GM21576 (cell line): ENCODE measurements at regions not wholly inside any gene's neighbourhood (a gene's known extent, or its start where the extent isn't known, plus 50 kb on each side); places are given as distances from the start of the nearest gene placed in this dataset.
A peak's percentile ranks its signal among the peaks of the same experiment; 100 is the strongest.
"Not testable (repeated sequence)": the region's sequence is repeated elsewhere in the genome, so short reads cannot be mapped to it uniquely, and the experiment has no call there.

Experiments
- ATAC-seq: cut with Tn5 transposase; IDR thresholded peaks from one replicate; pipeline ENCODE4 v1.9.1; 2021; ENCODE audit warnings: mild to moderate bottlenecking, moderate library complexity; ENCODE audit not compliant: unreplicated experiment

DNA sequence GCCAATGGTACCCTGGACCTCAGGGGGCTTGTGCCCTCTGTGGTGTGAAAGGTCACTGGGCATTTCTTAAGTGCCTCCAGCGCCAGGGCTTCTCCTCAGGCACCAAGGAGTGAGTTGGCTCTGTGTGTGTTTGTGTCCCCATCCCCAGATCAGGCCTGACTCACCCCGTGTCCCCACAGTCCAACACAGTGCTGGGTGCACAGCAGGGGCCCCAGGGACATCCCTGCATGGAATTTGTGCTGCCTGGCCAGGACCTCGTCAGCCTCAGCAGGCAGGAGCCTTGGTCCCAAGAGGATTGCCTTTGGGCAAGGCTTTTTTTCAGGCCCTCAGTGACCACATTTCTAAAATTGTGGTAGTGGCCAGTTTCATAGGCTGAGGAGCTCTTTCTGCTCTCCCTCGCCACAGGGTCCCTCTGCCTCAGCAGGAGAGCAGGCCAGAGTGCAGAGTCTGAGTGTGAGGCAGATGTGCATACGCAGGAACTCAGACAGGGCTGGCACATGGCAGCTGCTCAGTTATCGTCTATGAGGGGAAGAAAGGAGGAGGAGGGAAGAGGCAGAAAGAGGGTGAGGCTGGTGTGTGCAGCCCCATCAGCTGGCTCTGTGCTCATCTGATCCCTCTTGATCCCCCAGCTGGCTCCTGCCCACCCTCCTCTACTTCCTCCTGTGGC is 215.6 kb downstream of the RPLP1 start:
- ATAC-seq, result no peak

GRCh38 chr15:69668963-69669362 is 216.3 kb downstream of the RPLP1 start:
- ATAC-seq, result peak; percentile 54

- ATAC-seq, result no peak
Observed at GRCh38 chr15:69669446-69669845, 216.8 kb downstream of the RPLP1 start.

GRCh38 chr15:69673291-69673881 is 220.8 kb downstream of the RPLP1 start:
- ATAC-seq, result no peak

GRCh38 chr15:69675731-69676130 is 223.1 kb downstream of the RPLP1 start:
- ATAC-seq, result no peak

GRCh38 chr15:69677403-69677802 is 224.8 kb downstream of the RPLP1 start:
- ATAC-seq, result no peak

DNA sequence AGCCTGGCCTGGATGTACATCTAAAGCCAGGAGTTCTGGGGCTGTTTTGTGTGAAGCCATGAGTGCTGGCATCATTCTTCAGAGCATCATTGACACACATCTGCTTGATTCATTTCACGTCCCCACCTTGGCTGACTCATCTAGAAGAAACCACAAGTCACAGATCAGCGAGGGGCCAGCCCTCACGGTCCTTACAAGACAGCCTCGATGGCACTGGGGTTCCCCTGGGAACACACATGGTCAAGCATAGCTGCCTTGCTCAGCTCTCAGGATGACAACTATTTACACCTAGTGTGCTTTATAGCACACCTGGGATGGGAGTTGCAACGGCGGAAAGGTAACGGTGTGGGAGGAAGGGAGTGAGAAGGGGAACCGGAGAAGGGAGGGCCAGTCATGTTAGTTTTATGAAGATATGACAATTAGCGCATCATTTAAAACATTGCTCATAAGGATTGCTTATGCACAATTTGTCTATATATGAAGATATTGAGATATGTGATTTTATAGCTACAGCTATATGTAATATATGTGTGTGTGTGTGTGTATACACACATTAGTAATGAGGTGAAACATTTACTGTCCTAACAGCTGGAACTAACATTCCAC is 227.1 kb downstream of the RPLP1 start:
- ATAC-seq, result peak; percentile 79

DNA sequence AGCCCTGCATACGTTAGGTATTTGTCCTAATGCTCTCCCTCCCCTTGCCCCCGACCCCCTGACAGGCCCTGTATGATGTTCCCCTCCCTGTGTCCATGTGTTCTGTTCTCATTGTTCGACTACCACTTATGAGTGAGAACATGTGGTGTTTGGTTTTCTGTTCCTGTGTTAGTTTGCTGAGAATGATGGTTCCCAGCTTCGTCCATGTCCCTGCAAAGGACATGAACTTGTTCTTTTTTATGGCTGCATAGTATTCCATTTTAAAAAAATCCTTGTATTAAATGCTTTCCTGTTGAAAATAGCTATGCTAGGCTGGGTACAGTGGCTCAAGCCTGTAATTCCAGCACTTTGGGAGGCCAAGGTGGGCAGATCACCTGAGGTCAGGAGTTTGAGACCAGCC is 232.2 kb downstream of the RPLP1 start:
- not testable (repeated sequence) for ATAC-seq

GRCh38 chr15:69685512-69686452 is 233.2 kb downstream of the RPLP1 start:
- ATAC-seq, result no peak

- no peak for ATAC-seq
Observed at GRCh38 chr15:69686626-69687025, 234.0 kb downstream of the RPLP1 start.

DNA sequence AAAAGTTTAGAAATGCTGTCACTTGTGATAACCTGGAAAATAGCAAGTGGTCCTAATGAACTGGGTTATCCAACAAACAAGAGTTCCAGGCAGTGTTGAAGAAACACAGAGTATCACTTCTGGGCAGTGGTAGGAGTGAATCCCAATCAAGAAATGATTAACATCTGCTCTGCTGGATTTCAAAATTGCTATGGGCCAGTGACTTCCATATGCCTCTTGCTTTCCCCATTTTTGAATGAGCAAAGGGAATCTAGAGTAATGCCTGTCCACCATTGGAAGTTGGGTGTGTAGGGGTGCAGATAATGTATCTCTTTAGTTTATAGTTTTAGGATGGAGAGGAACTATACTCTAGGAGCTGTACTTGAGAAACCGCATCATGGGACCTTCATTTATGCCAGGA is 236.5 kb downstream of the RPLP1 start:
- ATAC-seq, result no peak

GRCh38 chr15:69691307-69692015 is 238.8 kb downstream of the RPLP1 start:
- ATAC-seq, result no peak

DNA sequence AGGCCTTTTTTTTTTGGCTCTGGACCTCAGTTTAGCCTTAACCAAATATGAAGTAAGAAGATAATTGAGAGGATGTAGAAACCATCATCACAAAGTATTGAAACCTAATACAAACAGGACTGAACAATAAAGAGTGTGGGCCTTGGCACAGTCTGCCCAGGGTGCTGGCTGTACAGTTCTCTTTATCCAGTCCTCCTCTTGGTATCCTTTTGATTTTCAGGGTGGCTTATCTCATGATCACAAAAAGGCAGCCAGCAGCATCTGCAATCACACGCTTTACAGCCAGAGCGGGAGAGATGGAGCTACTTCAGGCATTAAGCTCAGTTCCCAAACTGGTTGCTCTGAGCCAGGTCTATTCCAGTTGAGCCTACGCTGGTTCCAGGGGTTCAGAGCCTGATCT is 239.7 kb downstream of the RPLP1 start:
- ATAC-seq, result no peak

DNA sequence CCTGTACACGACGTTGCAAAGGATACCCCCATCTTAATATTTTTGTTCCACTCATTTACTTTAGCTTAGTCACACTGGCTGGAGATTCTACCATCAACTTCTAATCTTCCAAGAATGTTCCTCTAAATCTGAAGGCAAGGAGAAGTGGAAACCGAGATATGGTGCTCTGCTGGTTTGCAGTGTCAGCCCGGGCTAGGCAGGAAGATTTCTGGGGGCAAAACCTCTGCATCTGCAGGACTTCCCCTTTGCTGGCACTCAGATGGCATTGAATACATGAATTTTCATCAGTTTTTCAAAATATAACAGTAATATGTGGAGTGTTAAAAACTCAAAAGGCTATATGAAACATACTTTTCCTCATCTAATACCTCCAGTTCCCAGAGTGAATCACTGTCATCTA is 240.4 kb downstream of the RPLP1 start:
- no peak for ATAC-seq

DNA sequence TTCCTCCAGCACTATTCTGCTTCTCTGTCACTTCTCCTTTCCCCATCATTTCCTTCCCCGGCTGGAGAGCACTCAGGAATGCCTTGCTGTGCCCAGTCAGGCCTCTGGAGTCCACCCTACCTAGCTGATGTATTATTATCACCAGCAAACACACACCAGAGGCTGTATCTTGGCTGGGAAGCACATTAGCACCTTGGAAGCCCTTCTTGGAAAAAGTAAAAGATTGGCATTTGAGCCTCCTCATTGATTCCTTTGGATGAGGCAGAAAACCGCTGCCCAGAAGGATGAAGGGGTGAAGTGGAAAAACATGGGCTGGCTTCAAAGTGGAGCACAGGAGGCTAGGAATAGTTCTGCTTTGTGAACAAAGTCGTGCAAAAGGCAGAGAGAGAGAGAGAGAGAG is 244.3 kb downstream of the RPLP1 start:
- no peak for ATAC-seq

DNA sequence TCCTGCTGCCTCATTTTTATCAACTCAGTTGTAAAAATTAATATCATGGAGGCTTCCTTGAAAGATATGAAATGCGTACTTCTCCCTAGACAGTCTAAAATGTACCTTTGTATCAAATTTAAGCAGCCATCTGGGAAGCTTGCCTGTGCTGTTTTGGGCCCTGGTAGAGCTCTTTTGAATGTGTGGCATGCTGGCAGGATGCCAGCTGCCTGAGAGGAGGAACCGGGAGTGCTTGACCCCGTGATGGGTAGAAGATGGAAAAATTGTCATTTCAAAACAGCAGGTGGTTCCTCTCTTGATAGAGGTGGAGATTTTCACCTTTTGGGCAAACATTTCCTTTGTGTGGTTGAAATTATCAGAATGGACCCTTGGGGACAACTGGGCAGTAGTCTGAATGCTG is 245.3 kb downstream of the RPLP1 start:
- no peak for ATAC-seq

DNA sequence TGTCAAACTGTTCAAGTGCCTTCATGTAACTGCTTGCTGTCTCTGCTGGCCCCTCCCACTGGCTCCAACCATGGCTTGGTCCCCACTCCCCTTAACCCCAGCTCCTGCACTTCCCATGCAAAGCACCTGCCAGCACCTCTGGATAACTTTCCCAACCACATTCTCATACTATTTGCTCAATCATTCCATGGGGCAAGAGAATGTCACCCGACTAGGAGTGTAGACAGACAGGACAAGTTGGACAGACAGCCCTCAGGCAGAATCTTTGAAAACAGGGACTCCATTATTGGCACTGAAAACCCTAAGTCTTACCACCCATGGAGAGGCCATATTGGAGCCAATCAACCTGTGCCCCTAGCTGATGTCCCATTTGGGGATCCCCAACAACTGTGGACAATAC is 246.5 kb downstream of the RPLP1 start:
- ATAC-seq, result no peak

DNA sequence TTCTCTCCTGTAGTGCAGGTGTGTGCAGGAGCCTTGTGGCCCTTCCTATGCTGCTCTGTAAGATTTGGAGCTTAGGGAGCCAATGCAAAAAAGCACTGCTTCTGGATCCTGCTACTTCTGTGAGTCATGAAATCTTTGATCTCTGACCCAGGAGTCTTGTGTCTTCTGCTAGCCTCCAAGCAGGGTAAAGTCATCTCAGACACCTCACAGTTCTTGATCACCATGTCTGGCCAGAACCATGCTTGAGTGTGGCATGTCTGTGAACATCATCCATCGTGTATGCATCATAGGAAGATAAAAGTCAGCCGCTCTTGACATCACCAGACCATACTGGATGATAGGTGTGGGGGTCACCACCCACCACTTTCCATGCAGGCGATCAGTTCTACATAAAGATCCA is 247.8 kb downstream of the RPLP1 start:
- no peak for ATAC-seq

GRCh38 chr15:69701198-69701597 is 248.6 kb downstream of the RPLP1 start:
- no peak for ATAC-seq

DNA sequence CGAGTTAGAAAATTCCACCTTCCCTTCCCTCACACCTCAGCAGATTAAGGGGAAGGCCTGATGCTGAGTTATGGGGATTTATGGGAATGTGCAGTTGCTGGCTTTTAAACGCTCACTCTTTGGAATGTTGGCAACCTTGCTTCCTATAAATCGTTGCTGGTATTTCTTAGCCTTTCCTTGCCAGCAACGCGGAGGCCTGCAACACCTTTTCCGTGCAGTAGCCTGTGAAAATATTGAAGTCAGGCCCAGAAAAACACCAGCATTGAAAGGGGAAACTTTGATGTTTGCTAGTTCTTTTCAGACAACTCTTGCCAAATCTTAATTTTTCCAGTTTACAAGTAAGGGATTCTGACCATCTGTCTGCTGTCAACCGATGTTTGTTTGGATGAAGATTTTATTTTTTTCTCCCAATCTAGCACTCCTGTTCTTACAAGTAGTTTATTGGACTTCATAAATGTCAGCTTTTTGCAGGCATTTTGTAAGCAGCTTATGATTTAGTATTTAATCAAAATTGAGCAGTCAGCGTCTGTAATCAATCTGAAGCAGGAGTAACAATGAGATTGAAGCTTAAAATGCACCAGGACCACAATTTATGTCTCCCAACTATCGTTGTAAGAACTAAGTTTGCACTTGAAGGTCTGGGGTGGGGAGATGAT is 251.0 kb downstream of the RPLP1 start:
- no peak for ATAC-seq
